GM23248 (cell line): ENCODE measurements at regions not wholly inside any gene's neighbourhood (a gene's known extent, or its start where the extent isn't known, plus 50 kb on each side); places are given as distances from the start of the nearest gene placed in this dataset.

Experiments
- EZH2 ChIP-seq: fragments of 200-600 bp; sonication (generic); IDR thresholded peaks from 2 replicates; pipeline ENCODE4 v1.6.1; 2018; ENCODE audit warnings: antibody characterized with exemption, mild to moderate bottlenecking; ENCODE audit not compliant: insufficient read depth, poor library complexity, severe bottlenecking
- EZH2phosphoT487 ChIP-seq: fragments of 200-600 bp; sonication (generic); IDR thresholded peaks from 2 replicates; pipeline ENCODE4 v1.6.1; 2018; ENCODE audit warnings: antibody characterized with exemption, moderate library complexity, mild to moderate bottlenecking, low read depth; ENCODE audit not compliant: insufficient read depth

- TF ChIP-seq EZH2phosphoT487 (no peak), EZH2 (no peak)
Measured at GRCh38 chr10:111234234-111234913, 157.5 kb downstream of the ADRA2A start.
